Kidney epithelial cell (primary cell): ENCODE measurements at regions not wholly inside any gene's neighbourhood (a gene's known extent, or its start where the extent isn't known, plus 50 kb on each side); places are given as distances from the start of the nearest gene placed in this dataset.
"Not testable (repeated sequence)": the region's sequence is repeated elsewhere in the genome, so short reads cannot be mapped to it uniquely, and the experiment has no call there.

Source experiments
- DNase-seq: peaks from one replicate; pipeline ENCODE4 v3.0.0-alpha.2; 2010; ENCODE audit warnings: low read depth
- H3K27me3 ChIP-seq: 2 replicates; pipeline ENCODE4 v1.6.0; 2011; ENCODE audit warnings: low read length; ENCODE audit not compliant: control insufficient read depth, insufficient read depth
- H3K36me3 ChIP-seq: 2 replicates; pipeline ENCODE4 v1.5.1; 2011; ENCODE audit warnings: low read length; ENCODE audit not compliant: control insufficient read depth, insufficient read depth
- H3K4me3 ChIP-seq: 2 replicates; pipeline ENCODE4 v1.5.1; 2011; ENCODE audit warnings: low read depth, mild to moderate bottlenecking, control low read depth, low read length
- TF ChIP-seq, protein P1 (sequence below): IDR thresholded peaks from 2 replicates; pipeline ENCODE4 v1.5.1; 2011; ENCODE audit warnings: mild to moderate bottlenecking, moderate library complexity, low read length, control low read depth, inconsistent platforms; ENCODE audit not compliant: insufficient read depth, poor library complexity, severe bottlenecking

DNA sequence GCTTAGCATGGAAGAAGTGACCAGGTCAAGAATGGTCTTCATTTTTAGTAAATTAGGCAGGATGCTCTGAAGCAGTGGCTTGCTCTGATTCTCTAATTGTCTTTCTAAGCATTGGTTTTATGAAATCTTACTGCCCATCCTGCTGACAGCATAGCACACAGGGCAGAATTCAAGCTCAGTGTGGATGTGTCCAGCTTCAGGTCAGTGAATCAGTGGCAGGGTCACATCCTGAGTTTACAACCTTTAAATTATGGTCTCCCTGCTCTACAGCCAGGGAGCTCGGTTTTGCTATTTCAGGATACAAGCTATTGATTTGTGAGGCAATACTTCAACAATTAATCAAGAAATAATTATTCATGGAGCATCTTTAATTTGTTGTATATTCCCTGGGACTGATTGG is 202.3 kb upstream of the RXFP2 start:
- TF ChIP-seq, protein P1, sequence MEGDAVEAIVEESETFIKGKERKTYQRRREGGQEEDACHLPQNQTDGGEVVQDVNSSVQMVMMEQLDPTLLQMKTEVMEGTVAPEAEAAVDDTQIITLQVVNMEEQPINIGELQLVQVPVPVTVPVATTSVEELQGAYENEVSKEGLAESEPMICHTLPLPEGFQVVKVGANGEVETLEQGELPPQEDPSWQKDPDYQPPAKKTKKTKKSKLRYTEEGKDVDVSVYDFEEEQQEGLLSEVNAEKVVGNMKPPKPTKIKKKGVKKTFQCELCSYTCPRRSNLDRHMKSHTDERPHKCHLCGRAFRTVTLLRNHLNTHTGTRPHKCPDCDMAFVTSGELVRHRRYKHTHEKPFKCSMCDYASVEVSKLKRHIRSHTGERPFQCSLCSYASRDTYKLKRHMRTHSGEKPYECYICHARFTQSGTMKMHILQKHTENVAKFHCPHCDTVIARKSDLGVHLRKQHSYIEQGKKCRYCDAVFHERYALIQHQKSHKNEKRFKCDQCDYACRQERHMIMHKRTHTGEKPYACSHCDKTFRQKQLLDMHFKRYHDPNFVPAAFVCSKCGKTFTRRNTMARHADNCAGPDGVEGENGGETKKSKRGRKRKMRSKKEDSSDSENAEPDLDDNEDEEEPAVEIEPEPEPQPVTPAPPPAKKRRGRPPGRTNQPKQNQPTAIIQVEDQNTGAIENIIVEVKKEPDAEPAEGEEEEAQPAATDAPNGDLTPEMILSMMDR = no peak
- Histone ChIP-seq H3K4me3 (no peak overlapping the region), H3K27me3 (no peaks in the 10 kb centered on the region), H3K36me3 (no peaks in the 10 kb centered on the region)
- no peak for DNase-seq

DNA sequence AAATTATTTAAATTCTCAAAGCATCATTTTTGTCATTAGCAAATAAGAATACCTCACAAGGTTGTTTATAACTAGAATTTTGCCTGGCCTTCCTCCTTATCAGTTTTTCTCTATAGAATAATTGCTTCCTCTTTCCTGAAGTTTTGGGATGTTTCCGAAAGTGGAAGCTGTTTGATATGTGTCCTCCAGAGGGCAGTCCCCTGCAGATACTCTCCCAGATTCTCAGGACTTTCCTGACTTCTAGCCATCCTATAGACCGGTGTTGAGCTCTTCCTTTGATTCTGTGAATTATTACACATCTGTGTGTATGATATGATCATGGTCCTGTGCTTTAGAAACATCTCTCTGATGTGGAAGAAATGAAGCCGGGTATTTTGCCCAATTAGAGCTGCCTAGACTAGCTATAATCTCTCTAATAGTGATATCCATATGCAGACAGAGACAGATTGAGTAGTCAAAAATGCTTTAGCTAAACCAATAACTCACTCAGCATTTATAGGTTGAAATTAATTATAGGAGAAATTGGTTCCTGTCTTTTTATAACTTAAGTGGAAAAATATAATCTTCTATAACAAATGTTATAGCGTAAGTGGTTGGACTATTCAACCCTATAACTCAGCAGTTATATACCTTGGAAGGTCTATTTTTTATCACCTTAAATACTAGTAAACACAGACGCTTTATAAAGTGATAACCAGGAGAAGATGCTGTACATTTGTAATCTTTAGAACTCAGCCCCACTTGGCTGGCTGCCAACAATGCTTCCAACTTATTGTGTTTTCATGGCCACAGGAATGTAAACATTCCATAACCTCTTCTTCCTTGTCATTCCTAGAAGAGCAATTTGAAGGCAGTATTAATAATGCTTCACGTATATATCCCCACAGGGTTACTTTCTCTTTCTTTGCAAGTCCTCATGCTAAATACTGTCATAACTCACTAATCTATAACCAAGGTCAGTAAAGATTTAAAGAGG is 201.0 kb upstream of the RXFP2 start:
- Histone ChIP-seq H3K4me3 (no peak overlapping the region), H3K36me3 (no peaks in the 10 kb centered on the region), H3K27me3 (no peaks in the 10 kb centered on the region)
- DNase-seq = no peak
- TF ChIP-seq, protein P1 = peak; percentile 51

DNA sequence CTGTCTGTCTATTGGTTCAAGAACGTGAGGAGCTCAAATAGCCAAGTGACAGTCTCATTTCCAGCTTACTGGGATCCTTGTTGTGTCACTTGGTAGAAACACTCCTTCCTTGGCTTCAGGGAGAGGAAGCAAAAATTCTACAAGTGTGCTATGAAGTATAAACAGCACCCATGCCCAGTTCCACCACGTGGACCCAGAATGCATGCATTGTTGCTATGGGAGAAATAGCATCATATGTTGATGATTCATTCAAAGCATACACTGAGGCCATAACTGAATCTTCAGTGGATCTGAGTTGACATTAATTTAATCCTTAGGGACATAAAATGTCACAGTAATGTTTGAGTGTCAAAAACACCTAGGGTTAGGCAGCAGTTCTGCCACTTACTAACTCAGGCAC is 199.0 kb upstream of the RXFP2 start:
- H3K4me3 ChIP-seq = no peak overlapping the region
- TF ChIP-seq, protein P1 = no peak
- H3K36me3 ChIP-seq = no peaks in the 10 kb centered on the region
- DNase-seq = no peak
- H3K27me3 ChIP-seq = no peaks in the 10 kb centered on the region

DNA sequence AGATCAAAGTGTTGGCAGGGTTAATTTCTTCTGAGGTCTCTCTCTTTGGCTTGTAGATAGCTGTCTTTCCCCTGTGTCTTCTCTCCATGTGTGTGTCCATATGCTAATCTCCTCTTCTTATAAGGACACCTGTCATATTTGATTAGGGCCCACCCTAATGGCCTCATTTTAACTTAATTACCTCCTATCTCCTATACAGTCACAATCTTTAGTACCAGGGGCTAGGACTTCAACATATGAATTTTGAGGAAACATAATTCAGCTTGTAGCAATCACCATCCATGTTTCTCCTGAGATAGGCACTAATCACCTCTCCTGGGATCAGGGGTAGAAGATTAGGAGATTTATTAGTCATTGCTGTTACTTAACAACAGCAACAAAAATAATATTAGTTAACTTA is 196.1 kb upstream of the RXFP2 start:
- TF ChIP-seq, protein P1 = no peak
- H3K4me3 ChIP-seq = no peak overlapping the region
- DNase-seq = no peak
- H3K36me3 ChIP-seq = no peaks in the 10 kb centered on the region
- no peaks in the 10 kb centered on the region for H3K27me3 ChIP-seq

DNA sequence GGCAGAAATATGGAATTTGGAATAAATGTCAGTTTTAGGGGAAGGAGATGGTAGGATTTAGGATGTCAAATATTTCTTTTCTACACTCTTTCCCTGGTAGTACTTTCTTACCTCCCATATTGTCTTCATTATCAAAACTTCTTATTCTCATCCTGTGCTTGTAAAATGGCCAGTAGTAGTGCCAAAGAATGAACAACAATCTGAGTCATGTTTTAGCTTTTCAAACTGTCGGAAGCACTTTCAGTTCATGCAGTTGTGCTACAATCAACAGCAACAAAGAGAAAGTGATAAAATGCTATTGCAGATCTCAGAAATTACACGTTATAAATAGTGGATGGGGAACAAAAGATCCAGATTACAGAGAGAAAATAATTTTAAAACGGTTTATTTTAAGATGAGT is 193.7 kb upstream of the RXFP2 start:
- Histone ChIP-seq H3K27me3 (no peaks in the 10 kb centered on the region), H3K36me3 (no peaks in the 10 kb centered on the region)
- TF ChIP-seq, protein P1 = no peak

DNA sequence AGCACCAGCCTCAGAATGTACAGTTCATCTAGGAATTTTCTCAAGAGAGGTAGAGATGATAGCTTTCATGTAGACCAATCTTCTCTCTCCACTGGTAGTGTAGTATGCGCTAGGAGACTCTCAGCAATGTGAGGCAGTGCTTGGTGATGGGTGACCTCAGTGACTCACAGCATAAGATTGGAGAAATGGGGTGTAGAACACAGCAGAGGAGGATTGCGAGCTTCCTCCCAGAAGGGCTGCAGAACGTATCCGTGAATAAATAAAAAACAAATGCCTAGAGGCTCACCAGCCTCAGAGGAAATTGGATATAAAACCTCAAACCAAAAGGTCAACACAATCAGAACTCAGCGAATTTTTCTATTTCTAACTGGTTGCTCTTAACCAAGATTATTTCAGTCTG is 182.9 kb upstream of the RXFP2 start:
- TF ChIP-seq, protein P1 = no peak
- Histone ChIP-seq H3K36me3 (no peaks in the 10 kb centered on the region), H3K27me3 (no peaks in the 10 kb centered on the region), H3K4me3 (no peak overlapping the region)
- DNase-seq = peak; percentile 12

More for the DNA sequence above, 193.7 kb upstream of the RXFP2 start:
- DNase-seq = no peak
- H3K4me3 ChIP-seq = no peak overlapping the region

DNA sequence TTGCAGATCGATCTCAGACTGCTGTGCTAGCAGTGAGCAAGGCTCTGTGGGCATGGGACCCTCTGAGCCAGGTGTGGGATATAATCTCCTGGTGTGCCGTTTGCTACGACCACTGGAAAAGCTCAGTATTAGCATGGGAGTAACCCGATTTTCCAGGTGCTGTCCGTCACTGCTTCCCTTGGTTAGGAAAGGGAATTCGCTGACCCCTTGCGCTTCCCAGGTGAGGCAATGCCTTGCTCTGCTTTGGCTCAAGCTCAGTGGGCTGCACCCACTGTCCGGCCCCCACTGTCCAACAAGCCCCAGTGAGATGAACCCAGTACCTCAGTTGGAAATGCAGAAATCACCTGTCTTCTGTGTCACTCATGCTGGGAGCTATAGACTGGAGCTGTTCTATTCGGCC is 155.1 kb upstream of the RXFP2 start:
- not testable (repeated sequence) for H3K27me3 ChIP-seq, H3K4me3 ChIP-seq, H3K36me3 ChIP-seq, DNase-seq
